OCI-LY3 (cell line): ENCODE measurements at regions not wholly inside any gene's neighbourhood (a gene's known extent, or its start where the extent isn't known, plus 50 kb on each side); places are given as distances from the start of the nearest gene placed in this dataset.
A peak's percentile ranks its signal among the peaks of the same experiment; 100 is the strongest.
"Not testable (repeated sequence)": the region's sequence is repeated elsewhere in the genome, so short reads cannot be mapped to it uniquely, and the experiment has no call there.

ENCODE experiments used
- H2AFZ ChIP-seq: fragments of 200-600, 300-600 bp; shearing (Covaris generic); 2 replicates; pipeline ENCODE4 v1.6.0; 2014; ENCODE audit warnings: antibody characterized with exemption, low read depth, low read length
- H3K27ac ChIP-seq: fragments of 200-600, 300-600 bp; sonication (generic); 2 replicates; pipeline ENCODE4 v1.5.1; 2014; ENCODE audit warnings: mild to moderate bottlenecking, low read length, moderate library complexity, mixed read lengths
- H3K27me3 ChIP-seq: fragments of 200-600, 300-600 bp; sonication (generic); 2 replicates; pipeline ENCODE4 v1.6.1; 2014; ENCODE audit warnings: low read depth, low read length, mixed read lengths
- H3K36me3 ChIP-seq: fragments of 200-600, 300-600 bp; sonication (generic); replicated peaks from 2 replicates; pipeline ENCODE3; 2014; ENCODE audit warnings: low read depth, low read length, mixed read lengths
- H3K4me1 ChIP-seq: fragments of 300-600, 200-600 bp; sonication (generic); 2 replicates; pipeline ENCODE4 v1.6.1; 2014; ENCODE audit warnings: low read length, mixed read lengths
- H3K4me2 ChIP-seq: fragments of 200-600, 300-600 bp; sonication (generic); 2 replicates; pipeline ENCODE4 v1.6.1; 2014; ENCODE audit warnings: low read length, mixed read lengths
- H3K4me3 ChIP-seq: fragments of 300-600, 200-600 bp; sonication (generic); 2 replicates; pipeline ENCODE4 v1.5.1; 2014; ENCODE audit warnings: antibody characterized with exemption, mild to moderate bottlenecking, low read length, moderate library complexity
- H3K79me2 ChIP-seq: fragments of 300-600, 200-600 bp; shearing (Covaris generic); 2 replicates; pipeline ENCODE4 v1.6.1; 2014; ENCODE audit warnings: mild to moderate bottlenecking, low read length, mixed read lengths
- H3K9ac ChIP-seq: fragments of 300-600, 200-600 bp; shearing (Covaris generic); 2 replicates; pipeline ENCODE4 v1.6.0; 2014; ENCODE audit warnings: mild to moderate bottlenecking, low read length, moderate library complexity
- H3K9me3 ChIP-seq: fragments of 200-600, 300-600 bp; shearing (Covaris generic); 2 replicates; pipeline ENCODE4 v1.6.1; 2014; ENCODE audit warnings: low read length, mixed read lengths; ENCODE audit not compliant: insufficient read depth
- H4K20me1 ChIP-seq: fragments of 200-600, 300-600 bp; sonication (generic); 2 replicates; pipeline ENCODE4 v1.6.1; 2016; ENCODE audit warnings: low read length, mixed read lengths; ENCODE audit not compliant: insufficient read depth
- EZH2phosphoT487 ChIP-seq: fragments of 200-600 bp; shearing (Covaris generic); IDR thresholded peaks from 2 replicates; pipeline ENCODE4 v1.6.1; 2018; ENCODE audit warnings: antibody characterized with exemption, mixed run types, low read depth
- TF ChIP-seq, protein P1 (sequence below): fragments of 200-600, 300-600 bp; sonication (generic); IDR thresholded peaks from 2 replicates; pipeline ENCODE4 v1.5.1; 2014; ENCODE audit warnings: antibody characterized with exemption, low read length, low read depth

DNA sequence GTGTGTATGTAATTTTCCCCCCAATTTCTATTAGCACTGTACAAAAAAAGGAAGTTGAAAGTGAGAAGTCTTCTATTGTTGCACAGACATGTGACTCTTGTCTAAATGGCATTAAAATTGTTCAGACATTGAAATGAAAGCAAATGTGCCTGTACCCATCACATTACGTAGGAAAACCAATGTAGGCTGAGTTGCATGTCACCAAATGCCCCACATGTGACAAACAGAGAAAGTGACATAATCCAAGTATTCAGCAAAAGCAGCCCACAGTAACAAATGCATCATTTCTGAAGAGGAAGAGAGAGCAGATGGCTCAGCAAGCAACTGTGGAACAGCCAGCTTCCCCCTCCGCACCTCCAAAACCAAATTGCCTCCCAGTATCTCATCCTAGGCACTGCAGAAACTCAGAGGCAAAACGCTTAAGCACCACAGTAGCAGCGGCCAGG, 161.5 kb upstream of the NR4A3 start:
- Histone ChIP-seq H3K4me1 (peaks cover 56% of the 10 kb centered on the region), H3K27ac (peak overlapping the region; percentile 94), H3K79me2 (no peaks in the 10 kb centered on the region), H3K9me3 (peaks cover 9% of the 10 kb centered on the region; the same call in 1 of the 2 replicates), H2AFZ (no peak overlapping the region), H3K4me3 (peak overlapping the region; percentile 25), H4K20me1 (no peaks in the 10 kb centered on the region), H3K4me2 (peak overlapping the region; percentile 66), H3K27me3 (no peaks in the 10 kb centered on the region), H3K36me3 (peaks cover 21% of the 10 kb centered on the region), H3K9ac (peak overlapping the region; percentile 69)
- TF ChIP-seq, protein P1, sequence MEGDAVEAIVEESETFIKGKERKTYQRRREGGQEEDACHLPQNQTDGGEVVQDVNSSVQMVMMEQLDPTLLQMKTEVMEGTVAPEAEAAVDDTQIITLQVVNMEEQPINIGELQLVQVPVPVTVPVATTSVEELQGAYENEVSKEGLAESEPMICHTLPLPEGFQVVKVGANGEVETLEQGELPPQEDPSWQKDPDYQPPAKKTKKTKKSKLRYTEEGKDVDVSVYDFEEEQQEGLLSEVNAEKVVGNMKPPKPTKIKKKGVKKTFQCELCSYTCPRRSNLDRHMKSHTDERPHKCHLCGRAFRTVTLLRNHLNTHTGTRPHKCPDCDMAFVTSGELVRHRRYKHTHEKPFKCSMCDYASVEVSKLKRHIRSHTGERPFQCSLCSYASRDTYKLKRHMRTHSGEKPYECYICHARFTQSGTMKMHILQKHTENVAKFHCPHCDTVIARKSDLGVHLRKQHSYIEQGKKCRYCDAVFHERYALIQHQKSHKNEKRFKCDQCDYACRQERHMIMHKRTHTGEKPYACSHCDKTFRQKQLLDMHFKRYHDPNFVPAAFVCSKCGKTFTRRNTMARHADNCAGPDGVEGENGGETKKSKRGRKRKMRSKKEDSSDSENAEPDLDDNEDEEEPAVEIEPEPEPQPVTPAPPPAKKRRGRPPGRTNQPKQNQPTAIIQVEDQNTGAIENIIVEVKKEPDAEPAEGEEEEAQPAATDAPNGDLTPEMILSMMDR = no peak

DNA sequence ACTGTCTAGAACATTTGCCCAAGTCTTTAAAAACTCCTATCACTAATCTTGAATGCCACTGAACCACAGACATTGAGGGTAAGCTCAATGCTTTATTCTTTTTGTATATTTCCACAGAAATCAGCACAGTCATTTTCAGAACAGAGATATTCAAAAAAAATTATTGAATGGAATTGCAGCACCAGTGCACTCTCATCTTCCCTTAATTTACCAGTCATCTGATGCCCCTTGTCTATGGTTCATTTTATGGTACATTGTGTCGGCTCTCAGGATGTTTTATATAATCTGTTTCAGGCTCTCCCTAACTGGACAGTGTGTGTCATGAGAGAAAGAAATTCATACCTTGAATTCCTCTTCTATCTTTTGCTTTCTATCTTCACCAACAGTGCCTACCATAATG, 158.4 kb upstream of the NR4A3 start:
- Histone ChIP-seq H3K27ac (peak overlapping the region; percentile 54), H3K4me1 (peaks cover 62% of the 10 kb centered on the region), H3K4me2 (peak overlapping the region; percentile 31), H2AFZ (no peak overlapping the region), H3K27me3 (no peaks in the 10 kb centered on the region), H4K20me1 (no peaks in the 10 kb centered on the region), H3K9ac (peak overlapping the region; percentile 22; the same call in 1 of the 2 replicates), H3K4me3 (no peak overlapping the region), H3K36me3 (peaks cover 18% of the 10 kb centered on the region), H3K79me2 (no peaks in the 10 kb centered on the region), H3K9me3 (peaks cover 9% of the 10 kb centered on the region; the same call in 1 of the 2 replicates)
- TF ChIP-seq, protein P1 = no peak
- TF ChIP-seq EZH2phosphoT487 = no peak

DNA sequence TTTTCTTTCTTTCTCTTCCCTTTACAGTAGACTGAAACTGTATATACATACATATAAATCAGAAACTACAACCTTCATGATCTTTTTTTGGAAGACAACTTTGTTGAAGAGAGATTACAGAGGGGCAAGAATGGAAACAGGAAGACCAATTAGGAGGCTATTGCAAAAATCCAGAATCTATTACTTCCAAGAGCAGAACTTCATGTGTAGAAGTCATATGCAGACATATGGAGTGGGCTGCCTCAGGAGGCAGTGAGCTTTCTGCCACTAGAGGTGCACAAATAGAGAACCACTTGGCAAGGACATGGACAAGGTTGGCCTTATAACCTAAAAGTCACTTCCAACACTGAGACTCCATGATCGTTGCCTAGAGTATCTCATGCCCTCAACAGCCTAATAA, 157.8 kb upstream of the NR4A3 start:
- Histone ChIP-seq H3K4me3 (no peak overlapping the region), H3K9me3 (peaks cover 7% of the 10 kb centered on the region; the same call in 1 of the 2 replicates), H2AFZ (no peak overlapping the region), H3K9ac (peak overlapping the region; percentile 3; the same call in 1 of the 2 replicates), H3K79me2 (no peaks in the 10 kb centered on the region), H3K27me3 (no peaks in the 10 kb centered on the region), H3K4me1 (peaks cover 57% of the 10 kb centered on the region), H3K27ac (peak overlapping the region; percentile 54), H3K4me2 (peak overlapping the region; percentile 31; the same call in 1 of the 2 replicates), H3K36me3 (peaks cover 12% of the 10 kb centered on the region), H4K20me1 (no peaks in the 10 kb centered on the region)
- TF ChIP-seq EZH2phosphoT487 = no peak
- TF ChIP-seq, protein P1 = peak; percentile 21; the same call in 1 of the 2 replicates

DNA sequence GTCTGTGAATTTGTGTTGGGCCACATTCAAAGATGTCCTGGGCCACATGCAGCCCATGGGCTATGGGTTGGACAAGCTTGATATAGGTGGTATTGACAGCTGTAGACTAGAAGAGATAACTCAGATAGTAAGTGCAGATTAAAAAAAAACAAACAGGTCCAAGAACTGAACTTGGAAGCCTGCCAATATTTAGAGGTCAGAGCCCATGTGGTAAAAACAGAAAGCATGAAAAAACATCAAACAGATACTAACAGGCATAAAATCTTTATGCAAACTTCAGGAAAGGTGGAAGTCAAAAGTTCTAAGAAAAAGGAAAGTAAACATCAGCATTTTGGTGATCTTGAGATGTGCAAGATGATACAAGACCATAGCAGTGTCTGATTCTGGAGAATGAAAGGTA, 155.1 kb upstream of the NR4A3 start:
- Histone ChIP-seq H3K4me3 (no peak overlapping the region), H3K9ac (no peak overlapping the region)

DNA sequence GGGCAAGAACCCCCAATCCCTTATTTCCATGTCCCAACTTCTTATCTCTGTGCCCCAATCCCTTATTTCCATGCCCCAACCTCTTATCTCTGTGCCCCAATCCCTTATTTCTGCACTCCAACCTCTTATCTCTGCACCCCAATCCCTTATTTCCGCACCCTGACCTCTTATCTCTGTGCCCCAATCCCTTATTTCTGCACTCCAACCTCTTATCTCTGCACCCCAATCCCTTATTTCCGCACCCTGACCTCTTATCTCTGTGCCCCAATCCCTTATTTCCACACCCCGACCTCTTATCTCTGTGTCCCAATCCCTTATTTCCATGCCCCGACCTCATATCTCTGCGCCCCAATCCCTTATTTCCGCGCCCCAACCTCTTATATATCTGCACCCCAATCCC, 150.8 kb upstream of the NR4A3 start:
- not testable (repeated sequence) for H3K9ac ChIP-seq, H3K9me3 ChIP-seq, H3K27ac ChIP-seq, H4K20me1 ChIP-seq, H3K79me2 ChIP-seq, H3K4me1 ChIP-seq, H3K4me3 ChIP-seq, H3K36me3 ChIP-seq, H3K27me3 ChIP-seq, H3K4me2 ChIP-seq, H2AFZ ChIP-seq

More for the DNA sequence above, 155.1 kb upstream of the NR4A3 start:
- peaks cover 32% of the 10 kb centered on the region for H3K4me1 ChIP-seq
- no peak overlapping the region for H2AFZ ChIP-seq
- H3K36me3 ChIP-seq = peaks cover 7% of the 10 kb centered on the region
- no peak overlapping the region for H3K27ac ChIP-seq
- H3K9me3 ChIP-seq = no peaks in the 10 kb centered on the region
- H3K27me3 ChIP-seq = no peaks in the 10 kb centered on the region
- H4K20me1 ChIP-seq = no peaks in the 10 kb centered on the region
- TF ChIP-seq EZH2phosphoT487 = no peak
- TF ChIP-seq, protein P1 = no peak
- H3K4me2 ChIP-seq = no peak overlapping the region
- H3K79me2 ChIP-seq = no peaks in the 10 kb centered on the region
